ENCODE measurements at regions not wholly inside any gene's neighbourhood (a gene's known extent, or its start where the extent isn't known, plus 50 kb on each side); places are given as distances from the start of the nearest gene placed in this dataset.

DNA sequence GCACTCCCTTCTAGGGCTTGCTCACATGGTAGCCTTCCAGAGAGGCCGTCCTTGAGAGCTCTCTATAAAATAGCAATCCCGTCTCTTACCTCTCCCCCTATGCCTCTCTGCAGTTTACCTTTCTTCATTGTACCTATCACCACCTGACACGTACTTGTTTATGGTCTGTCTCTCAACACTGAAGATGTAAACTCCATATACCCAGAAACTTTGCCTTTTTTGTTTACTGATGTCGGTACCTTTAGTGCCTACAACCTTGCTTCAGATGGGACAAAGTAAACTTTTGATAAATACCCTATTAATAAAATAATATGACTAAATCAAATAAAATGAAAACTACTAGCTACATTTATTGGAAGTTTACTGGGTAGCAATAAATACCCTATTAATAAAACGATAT lies 220.6 kb downstream of the GPAM start:
- CTCF ChIA-PET = no interaction called here
- TF ChIP-seq, protein P1, sequence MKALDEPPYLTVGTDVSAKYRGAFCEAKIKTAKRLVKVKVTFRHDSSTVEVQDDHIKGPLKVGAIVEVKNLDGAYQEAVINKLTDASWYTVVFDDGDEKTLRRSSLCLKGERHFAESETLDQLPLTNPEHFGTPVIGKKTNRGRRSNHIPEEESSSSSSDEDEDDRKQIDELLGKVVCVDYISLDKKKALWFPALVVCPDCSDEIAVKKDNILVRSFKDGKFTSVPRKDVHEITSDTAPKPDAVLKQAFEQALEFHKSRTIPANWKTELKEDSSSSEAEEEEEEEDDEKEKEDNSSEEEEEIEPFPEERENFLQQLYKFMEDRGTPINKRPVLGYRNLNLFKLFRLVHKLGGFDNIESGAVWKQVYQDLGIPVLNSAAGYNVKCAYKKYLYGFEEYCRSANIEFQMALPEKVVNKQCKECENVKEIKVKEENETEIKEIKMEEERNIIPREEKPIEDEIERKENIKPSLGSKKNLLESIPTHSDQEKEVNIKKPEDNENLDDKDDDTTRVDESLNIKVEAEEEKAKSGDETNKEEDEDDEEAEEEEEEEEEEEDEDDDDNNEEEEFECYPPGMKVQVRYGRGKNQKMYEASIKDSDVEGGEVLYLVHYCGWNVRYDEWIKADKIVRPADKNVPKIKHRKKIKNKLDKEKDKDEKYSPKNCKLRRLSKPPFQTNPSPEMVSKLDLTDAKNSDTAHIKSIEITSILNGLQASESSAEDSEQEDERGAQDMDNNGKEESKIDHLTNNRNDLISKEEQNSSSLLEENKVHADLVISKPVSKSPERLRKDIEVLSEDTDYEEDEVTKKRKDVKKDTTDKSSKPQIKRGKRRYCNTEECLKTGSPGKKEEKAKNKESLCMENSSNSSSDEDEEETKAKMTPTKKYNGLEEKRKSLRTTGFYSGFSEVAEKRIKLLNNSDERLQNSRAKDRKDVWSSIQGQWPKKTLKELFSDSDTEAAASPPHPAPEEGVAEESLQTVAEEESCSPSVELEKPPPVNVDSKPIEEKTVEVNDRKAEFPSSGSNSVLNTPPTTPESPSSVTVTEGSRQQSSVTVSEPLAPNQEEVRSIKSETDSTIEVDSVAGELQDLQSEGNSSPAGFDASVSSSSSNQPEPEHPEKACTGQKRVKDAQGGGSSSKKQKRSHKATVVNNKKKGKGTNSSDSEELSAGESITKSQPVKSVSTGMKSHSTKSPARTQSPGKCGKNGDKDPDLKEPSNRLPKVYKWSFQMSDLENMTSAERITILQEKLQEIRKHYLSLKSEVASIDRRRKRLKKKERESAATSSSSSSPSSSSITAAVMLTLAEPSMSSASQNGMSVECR (CRISPR knock-in tag; IDR thresholded peaks at IDR 0.05; ENCODE audit: borderline replicate concordance) = no peak
- TF ChIP-seq CBFB (CRISPR knock-in tag; IDR thresholded peaks at IDR 0.05; ENCODE audit: low read depth) (no peak), TEAD1 (CRISPR knock-in tag; IDR thresholded peaks at IDR 0.05) (no peak), OVOL2 (CRISPR knock-in tag; IDR thresholded peaks at IDR 0.05; ENCODE audit: borderline replicate concordance) (no peak), TCF7 (CRISPR knock-in tag; IDR thresholded peaks at IDR 0.05; ENCODE audit: low read depth) (no peak), SMAD3 (CRISPR knock-in tag; IDR thresholded peaks at IDR 0.05; ENCODE audit: borderline replicate concordance) (no peak), FOXJ3 (CRISPR knock-in tag; IDR thresholded peaks at IDR 0.05; ENCODE audit: borderline replicate concordance) (no peak), ZNF232 (CRISPR knock-in tag; IDR thresholded peaks at IDR 0.05) (no peak), ZNF138 (CRISPR knock-in tag; conservative IDR thresholded peaks at IDR 0.05) (no peak)
- TF ChIP-seq, protein P2, sequence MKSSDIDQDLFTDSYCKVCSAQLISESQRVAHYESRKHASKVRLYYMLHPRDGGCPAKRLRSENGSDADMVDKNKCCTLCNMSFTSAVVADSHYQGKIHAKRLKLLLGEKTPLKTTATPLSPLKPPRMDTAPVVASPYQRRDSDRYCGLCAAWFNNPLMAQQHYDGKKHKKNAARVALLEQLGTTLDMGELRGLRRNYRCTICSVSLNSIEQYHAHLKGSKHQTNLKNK (CRISPR knock-in tag; IDR thresholded peaks at IDR 0.05) = no peak
- TF ChIP-seq, protein P3, sequence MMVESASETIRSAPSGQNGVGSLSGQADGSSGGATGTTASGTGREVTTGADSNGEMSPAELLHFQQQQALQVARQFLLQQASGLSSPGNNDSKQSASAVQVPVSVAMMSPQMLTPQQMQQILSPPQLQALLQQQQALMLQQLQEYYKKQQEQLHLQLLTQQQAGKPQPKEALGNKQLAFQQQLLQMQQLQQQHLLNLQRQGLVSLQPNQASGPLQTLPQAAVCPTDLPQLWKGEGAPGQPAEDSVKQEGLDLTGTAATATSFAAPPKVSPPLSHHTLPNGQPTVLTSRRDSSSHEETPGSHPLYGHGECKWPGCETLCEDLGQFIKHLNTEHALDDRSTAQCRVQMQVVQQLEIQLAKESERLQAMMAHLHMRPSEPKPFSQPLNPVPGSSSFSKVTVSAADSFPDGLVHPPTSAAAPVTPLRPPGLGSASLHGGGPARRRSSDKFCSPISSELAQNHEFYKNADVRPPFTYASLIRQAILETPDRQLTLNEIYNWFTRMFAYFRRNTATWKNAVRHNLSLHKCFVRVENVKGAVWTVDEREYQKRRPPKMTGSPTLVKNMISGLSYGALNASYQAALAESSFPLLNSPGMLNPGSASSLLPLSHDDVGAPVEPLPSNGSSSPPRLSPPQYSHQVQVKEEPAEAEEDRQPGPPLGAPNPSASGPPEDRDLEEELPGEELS (CRISPR knock-in tag; IDR thresholded peaks at IDR 0.05) = no peak
- TF ChIP-seq, protein P4, sequence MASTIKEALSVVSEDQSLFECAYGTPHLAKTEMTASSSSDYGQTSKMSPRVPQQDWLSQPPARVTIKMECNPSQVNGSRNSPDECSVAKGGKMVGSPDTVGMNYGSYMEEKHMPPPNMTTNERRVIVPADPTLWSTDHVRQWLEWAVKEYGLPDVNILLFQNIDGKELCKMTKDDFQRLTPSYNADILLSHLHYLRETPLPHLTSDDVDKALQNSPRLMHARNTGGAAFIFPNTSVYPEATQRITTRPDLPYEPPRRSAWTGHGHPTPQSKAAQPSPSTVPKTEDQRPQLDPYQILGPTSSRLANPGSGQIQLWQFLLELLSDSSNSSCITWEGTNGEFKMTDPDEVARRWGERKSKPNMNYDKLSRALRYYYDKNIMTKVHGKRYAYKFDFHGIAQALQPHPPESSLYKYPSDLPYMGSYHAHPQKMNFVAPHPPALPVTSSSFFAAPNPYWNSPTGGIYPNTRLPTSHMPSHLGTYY (CRISPR knock-in tag; IDR thresholded peaks at IDR 0.05) = no peak
- TF ChIP-seq, protein P5, sequence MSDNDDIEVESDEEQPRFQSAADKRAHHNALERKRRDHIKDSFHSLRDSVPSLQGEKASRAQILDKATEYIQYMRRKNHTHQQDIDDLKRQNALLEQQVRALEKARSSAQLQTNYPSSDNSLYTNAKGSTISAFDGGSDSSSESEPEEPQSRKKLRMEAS (CRISPR knock-in tag; IDR thresholded peaks at IDR 0.05) = no peak
- TF ChIP-seq, protein P6, sequence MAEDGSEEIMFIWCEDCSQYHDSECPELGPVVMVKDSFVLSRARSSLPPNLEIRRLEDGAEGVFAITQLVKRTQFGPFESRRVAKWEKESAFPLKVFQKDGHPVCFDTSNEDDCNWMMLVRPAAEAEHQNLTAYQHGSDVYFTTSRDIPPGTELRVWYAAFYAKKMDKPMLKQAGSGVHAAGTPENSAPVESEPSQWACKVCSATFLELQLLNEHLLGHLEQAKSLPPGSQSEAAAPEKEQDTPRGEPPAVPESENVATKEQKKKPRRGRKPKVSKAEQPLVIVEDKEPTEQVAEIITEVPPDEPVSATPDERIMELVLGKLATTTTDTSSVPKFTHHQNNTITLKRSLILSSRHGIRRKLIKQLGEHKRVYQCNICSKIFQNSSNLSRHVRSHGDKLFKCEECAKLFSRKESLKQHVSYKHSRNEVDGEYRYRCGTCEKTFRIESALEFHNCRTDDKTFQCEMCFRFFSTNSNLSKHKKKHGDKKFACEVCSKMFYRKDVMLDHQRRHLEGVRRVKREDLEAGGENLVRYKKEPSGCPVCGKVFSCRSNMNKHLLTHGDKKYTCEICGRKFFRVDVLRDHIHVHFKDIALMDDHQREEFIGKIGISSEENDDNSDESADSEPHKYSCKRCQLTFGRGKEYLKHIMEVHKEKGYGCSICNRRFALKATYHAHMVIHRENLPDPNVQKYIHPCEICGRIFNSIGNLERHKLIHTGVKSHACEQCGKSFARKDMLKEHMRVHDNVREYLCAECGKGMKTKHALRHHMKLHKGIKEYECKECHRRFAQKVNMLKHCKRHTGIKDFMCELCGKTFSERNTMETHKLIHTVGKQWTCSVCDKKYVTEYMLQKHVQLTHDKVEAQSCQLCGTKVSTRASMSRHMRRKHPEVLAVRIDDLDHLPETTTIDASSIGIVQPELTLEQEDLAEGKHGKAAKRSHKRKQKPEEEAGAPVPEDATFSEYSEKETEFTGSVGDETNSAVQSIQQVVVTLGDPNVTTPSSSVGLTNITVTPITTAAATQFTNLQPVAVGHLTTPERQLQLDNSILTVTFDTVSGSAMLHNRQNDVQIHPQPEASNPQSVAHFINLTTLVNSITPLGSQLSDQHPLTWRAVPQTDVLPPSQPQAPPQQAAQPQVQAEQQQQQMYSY (CRISPR knock-in tag; IDR thresholded peaks at IDR 0.05) = no peak
- TF ChIP-seq, protein P7, sequence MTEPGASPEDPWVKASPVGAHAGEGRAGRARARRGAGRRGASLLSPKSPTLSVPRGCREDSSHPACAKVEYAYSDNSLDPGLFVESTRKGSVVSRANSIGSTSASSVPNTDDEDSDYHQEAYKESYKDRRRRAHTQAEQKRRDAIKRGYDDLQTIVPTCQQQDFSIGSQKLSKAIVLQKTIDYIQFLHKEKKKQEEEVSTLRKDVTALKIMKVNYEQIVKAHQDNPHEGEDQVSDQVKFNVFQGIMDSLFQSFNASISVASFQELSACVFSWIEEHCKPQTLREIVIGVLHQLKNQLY (CRISPR knock-in tag; IDR thresholded peaks at IDR 0.05) = no peak
- H3K36me3 Mint-ChIP-seq = peaks cover 14% of the 10 kb centered on the region
- no peaks in the 10 kb centered on the region for H3K27me3 Mint-ChIP-seq (ENCODE audit: low read depth)
- no peak for DNase-seq (ENCODE audit: low spot score)
- ATAC-seq = no peak
- peaks cover 41% of the 10 kb centered on the region for H3K9me3 Mint-ChIP-seq
- H3K4me3 Mint-ChIP-seq = no peak overlapping the region
- no peaks in the 10 kb centered on the region for H3K4me1 Mint-ChIP-seq
- POLR2A ChIA-PET = no interaction called here
- no peak overlapping the region for H3K27ac Mint-ChIP-seq

Measured in WTC11 (cell line).